Heart right ventricle (tissue), 16 donors: ENCODE measurements at regions not wholly inside any gene's neighbourhood (a gene's known extent, or its start where the extent isn't known, plus 50 kb on each side); places are given as distances from the start of the nearest gene placed in this dataset.

Experiments used
- ATAC-seq, 8 donors: fragments of 200-7000 bp; cut with Tn5 transposase; one replicate each; pipeline ENCODE4 v1.9.1; 2020; ENCODE audit warnings: mild to moderate bottlenecking in 8 of 8, moderate library complexity in 8 of 8, moderate number of reproducible peaks in 1 of 8
- DNase-seq, 2 donors: peaks; one replicate each; pipeline ENCODE4 v3.0.0-alpha.2; 2020
- H3K27ac ChIP-seq, 10 donors: fragments of 200-600 bp; sonication (generic) in 2 of 10; one replicate each; pipeline versions ENCODE4 v1.5.0 to v1.8.0; 2020 to 2022; ENCODE audit warnings: mild to moderate bottlenecking in 3 of 10
- H3K27me3 ChIP-seq, 7 donors: fragments of 200-600 bp; one replicate each; pipeline ENCODE4 v1.8.0; 2021 to 2022; ENCODE audit warnings: mild to moderate bottlenecking in 2 of 7
- H3K36me3 ChIP-seq, 9 donors: fragments of 200-600 bp; sonication (generic) in 1 of 9; one replicate each; pipeline versions ENCODE4 v1.5.0 to v1.8.0; 2020 to 2022; ENCODE audit warnings: mild to moderate bottlenecking in 2 of 9
- H3K4me1 ChIP-seq, 9 donors: fragments of 200-600 bp; sonication (generic) in 1 of 9; one replicate each; pipeline versions ENCODE4 v1.5.0 to v1.8.0; 2020 to 2022; ENCODE audit warnings: mild to moderate bottlenecking in 4 of 9
- H3K4me3 ChIP-seq, 10 donors: fragments of 200-600 bp; sonication (generic) in 2 of 10; one replicate each; pipeline versions ENCODE4 v1.5.0 to v1.8.0; 2020 to 2022; ENCODE audit warnings: mild to moderate bottlenecking in 7 of 10, moderate library complexity in 2 of 10
- H3K9me3 ChIP-seq, 11 donors: fragments of 200-600 bp in 10 of 11; sonication (generic) in 2 of 11; one replicate each; pipeline versions ENCODE4 v1.5.0 to v1.8.0; 2013 to 2022; ENCODE audit warnings: mild to moderate bottlenecking in 2 of 11, control low read depth in 1 of 11, moderate library complexity in 1 of 11
- WGBS, 2 donors: extraction: QIAGEN DNeasy Blood & Tissue Kit; methylation state at CpG; one replicate each; pipeline ENCODE4 v1.1.7; 2013; ENCODE audit warnings: inconsistent platforms in 1 of 2; 5-methylcytosine and 5-hydroxymethylcytosine counted together
- intact Hi-C, 10 donors: fragments of 100-400 bp; cut with DNase I; formaldehyde crosslinking; loops; one replicate each; pipeline versions ENCODE4 v1.11.1 to v1.14.2; 2022
- TF ChIP-seq, protein P1 (sequence below), 9 donors: fragments of 200-600 bp; sonication (generic) in 2 of 9; IDR thresholded peaks; one replicate each; pipeline versions ENCODE4 v1.5.0 to v1.8.0; 2021 to 2022; ENCODE audit warnings: antibody characterized with exemption in 9 of 9, mild to moderate bottlenecking in 5 of 9, moderate library complexity in 1 of 9
- donor health status: Arrhythmogenic right ventricular cardiomyopathy.
- donor health status: ischemic (EF 13 %, LVEDD 7.1; RV severe dilation, severe dysfunction).
- donor health status: healthy with polysubstance abuse.
- donor health status: DM: no; HTN: yes; CAD: no.
- donor health status: DM: no; HTN: no; CAD: no.
- donor health status: ischemic (EF 25% LVEDD 6.9; RV normal size, moderate dysfunction).
- donor health status: ischemic (EF 25% LVEDD 5.7; RV mildly dilated, moderate dysfunction).
- donor health status: healthy.
- donor health status: DM: yes; HTN: yes; CAD: no.
- donor health status: Ischemic cardiomyopathy.
- donor health status: ischemic (EF 35%, LVEDD 5.7; RV mildly dilated, moderate dysfunction).
- donor health status: nonischemic (EF 11% LVEDD 7.7; RV severe dilation, severe dysfunction).
- donor health status: DM: yes; HTN: yes; CAD: no.
- donor health status: PGD.
- donor health status: ischemic (EF 29% LVEDD 5.4; RV normal size, mild dysfunction).
- donor health status: nonischemic (EF 23%, LVEDD 6.1; RV moderate dilation, normal function).

DNA sequence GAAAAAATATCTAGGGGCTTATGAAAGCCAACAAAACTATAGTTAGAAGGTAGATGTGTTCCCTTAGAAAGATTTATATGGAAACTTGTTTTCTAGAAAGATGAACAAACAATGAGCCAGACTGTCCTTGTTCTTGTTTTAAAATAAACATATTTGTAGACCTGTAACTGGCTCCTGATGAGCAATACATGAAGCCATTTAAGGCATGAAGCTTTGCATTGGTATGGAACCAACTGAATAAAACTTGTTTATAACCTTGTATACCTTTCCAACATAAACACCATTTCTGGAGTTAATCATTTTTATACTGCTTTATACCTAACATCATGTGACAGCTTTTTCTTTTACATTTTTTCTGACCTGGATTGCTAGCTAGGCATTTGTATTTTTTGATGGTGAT lies 247.8 kb downstream of the PRL start:
- intact Hi-C loops = no loop called here
- H3K27me3 ChIP-seq = no peaks in the 10 kb centered on the region
- H3K9me3 ChIP-seq = no peaks in the 10 kb centered on the region
- H3K36me3 ChIP-seq = no peaks in the 10 kb centered on the region
- ATAC-seq (no peak), DNase-seq (no peak)
- TF ChIP-seq, protein P1, sequence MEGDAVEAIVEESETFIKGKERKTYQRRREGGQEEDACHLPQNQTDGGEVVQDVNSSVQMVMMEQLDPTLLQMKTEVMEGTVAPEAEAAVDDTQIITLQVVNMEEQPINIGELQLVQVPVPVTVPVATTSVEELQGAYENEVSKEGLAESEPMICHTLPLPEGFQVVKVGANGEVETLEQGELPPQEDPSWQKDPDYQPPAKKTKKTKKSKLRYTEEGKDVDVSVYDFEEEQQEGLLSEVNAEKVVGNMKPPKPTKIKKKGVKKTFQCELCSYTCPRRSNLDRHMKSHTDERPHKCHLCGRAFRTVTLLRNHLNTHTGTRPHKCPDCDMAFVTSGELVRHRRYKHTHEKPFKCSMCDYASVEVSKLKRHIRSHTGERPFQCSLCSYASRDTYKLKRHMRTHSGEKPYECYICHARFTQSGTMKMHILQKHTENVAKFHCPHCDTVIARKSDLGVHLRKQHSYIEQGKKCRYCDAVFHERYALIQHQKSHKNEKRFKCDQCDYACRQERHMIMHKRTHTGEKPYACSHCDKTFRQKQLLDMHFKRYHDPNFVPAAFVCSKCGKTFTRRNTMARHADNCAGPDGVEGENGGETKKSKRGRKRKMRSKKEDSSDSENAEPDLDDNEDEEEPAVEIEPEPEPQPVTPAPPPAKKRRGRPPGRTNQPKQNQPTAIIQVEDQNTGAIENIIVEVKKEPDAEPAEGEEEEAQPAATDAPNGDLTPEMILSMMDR (IDR thresholded peaks at IDR 0.05) = no peak
- H3K4me1 ChIP-seq = peaks cover 0 to 9% (median 5%) of the 10 kb centered on the region in 9 donors
- H3K27ac ChIP-seq = no peak overlapping the region
- H3K4me3 ChIP-seq = no peak overlapping the region

DNA sequence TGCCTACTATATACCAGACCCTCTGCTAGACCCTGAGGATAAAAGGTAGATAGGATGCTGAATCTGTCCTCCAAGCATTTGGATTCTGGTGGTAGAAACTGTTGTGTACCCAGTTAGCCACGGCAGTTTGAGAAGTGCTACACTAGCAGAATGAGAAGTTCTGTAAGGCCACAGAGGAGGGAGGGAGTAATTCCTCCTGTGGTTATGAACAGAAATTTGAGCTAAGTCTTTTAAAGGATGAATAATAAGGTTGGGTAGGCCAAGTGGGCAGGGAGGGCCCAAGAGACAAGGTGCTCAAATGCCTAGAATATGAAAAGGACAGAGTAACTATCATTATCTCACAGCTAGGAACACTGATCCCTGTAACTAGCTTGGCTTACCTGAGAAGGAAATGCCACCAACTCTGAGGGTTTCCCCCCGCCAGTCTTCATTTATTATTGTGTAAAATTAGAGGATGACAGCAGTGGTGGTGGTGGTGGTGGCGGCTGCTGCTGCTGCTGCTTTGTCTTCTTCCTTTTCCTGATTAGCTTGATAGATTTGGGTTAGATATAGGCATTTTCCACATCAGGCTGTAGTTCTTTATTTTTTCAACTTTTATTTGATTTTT lies 243.3 kb downstream of the PRL start:
- 91 to 96% methylated on average over 3 of the region's 3 CpGs for WGBS, 2 donors
- ATAC-seq (no peak), DNase-seq (no peak)
- Histone ChIP-seq H3K4me3 (no peak overlapping the region), H3K36me3 (no peaks in the 10 kb centered on the region), H3K27ac (no peak overlapping the region), H3K9me3 (no peaks in the 10 kb centered on the region), H3K4me1 (peaks cover 0 to 13% (median 0%) of the 10 kb centered on the region in 9 donors), H3K27me3 (no peaks in the 10 kb centered on the region)
- TF ChIP-seq, protein P1 (IDR thresholded peaks at IDR 0.05) = no peak
- intact Hi-C loops = no loop called here

DNA sequence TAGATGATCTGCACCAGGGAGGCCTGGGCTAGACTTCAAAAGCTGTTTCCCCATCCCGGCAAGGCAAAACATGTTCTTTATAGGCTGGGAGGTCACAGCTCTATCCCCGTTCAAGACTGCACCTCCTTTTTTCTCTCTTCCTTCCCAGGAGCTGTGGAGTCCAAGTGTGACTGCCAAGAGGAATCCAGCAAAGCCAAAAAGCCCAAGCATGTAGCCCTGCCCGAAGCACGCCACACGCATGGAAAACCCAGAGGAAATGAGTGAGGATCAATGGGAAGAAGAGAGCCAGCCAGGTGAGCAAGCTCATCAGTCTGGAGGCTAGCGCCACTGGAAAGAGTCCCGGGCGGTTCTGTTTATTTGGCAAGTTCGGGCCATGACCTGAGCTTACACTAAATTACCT lies 240.4 kb downstream of the PRL start:
- intact Hi-C loops = no loop called here

DNA sequence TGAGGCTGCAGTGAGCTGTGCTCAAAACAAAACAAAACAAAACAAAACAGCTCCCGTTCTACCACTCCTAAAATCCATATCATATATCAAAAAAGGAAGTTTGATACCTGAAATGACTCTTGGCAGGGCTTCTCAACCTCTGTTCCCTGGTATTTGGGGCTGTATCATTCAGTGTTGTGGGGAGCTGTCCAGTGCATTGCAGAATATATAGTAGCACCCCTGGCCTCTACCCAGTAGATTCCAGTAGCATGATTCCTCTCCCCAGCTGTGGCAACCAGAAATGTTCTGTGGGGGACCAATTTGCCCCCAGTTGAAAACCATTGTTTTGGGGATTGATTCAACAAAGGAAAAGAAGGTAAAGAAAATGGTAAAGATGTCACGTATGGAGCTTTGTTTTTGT lies 238.9 kb downstream of the PRL start:
- Histone ChIP-seq H3K36me3 (no peaks in the 10 kb centered on the region), H3K27ac (no peak overlapping the region), H3K9me3 (no peaks in the 10 kb centered on the region), H3K4me1 (peaks cover 0 to 17% (median 5%) of the 10 kb centered on the region in 9 donors), H3K27me3 (no peaks in the 10 kb centered on the region), H3K4me3 (no peak overlapping the region)
- 88 to 92% methylated on average over 2 of the region's 2 CpGs for WGBS, 2 donors
- intact Hi-C loops = no loop called here
- TF ChIP-seq, protein P1 (IDR thresholded peaks at IDR 0.05) = no peak
- ATAC-seq (no peak), DNase-seq (no peak)

More for the DNA sequence above, 240.4 kb downstream of the PRL start:
- DNase-seq (peak in 1 of 2 donors; percentile 7), ATAC-seq (peak in 3 of 8 donors; percentile 28 to 51 (median 31))
- H3K27ac ChIP-seq = peak overlapping the region in 3 of 10 donors; percentile 6 to 49 (median 20)
- no peaks in the 10 kb centered on the region for H3K9me3 ChIP-seq
- no peaks in the 10 kb centered on the region for H3K36me3 ChIP-seq
- no peak overlapping the region for H3K4me3 ChIP-seq
- TF ChIP-seq, protein P1 (IDR thresholded peaks at IDR 0.05) = no peak
- 62 to 64% methylated on average over 9 of the region's 9 CpGs for WGBS, 2 donors
- no peaks in the 10 kb centered on the region for H3K27me3 ChIP-seq
- peaks cover 0 to 13% (median 0%) of the 10 kb centered on the region in 9 donors for H3K4me1 ChIP-seq
